ENCODE measurements at regions not wholly inside any gene's neighbourhood (a gene's known extent, or its start where the extent isn't known, plus 50 kb on each side); places are given as distances from the start of the nearest gene placed in this dataset.

DNA sequence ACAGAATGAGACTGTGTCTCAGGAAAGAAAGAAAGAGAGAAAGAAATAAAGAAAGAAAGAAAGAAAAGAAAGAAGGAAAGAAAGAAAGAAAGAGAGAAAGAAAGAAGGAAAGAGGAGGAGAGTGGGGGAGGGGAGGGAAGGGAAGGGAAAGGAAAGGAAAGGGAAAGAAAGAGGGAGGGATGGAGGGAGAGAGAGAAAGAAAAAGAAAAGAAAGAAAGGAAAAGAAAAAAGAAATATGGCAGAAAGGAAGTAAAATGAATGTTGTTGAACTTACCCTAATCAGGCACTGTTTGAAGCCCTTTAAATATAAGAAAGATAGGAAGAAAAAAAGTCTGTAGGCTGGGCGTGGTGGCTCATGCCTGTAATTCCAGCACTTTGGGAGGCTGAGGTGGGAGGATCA, 276.1 kb downstream of the INSC start:
- no peak for TF ChIP-seq TCF3 (CRISPR knock-in tag; IDR thresholded peaks at IDR 0.05)
- no peak for TF ChIP-seq GATAD2B (IDR thresholded peaks at IDR 0.05; ENCODE audit: borderline replicate concordance)
- no peak for TF ChIP-seq BHLHE40 (IDR thresholded peaks at IDR 0.05; ENCODE audit: low read length)
